SK-N-SH treated with all-trans-retinoic acid at 6 μM for 48 hours (cell line): ENCODE measurements at regions not wholly inside any gene's neighbourhood (a gene's known extent, or its start where the extent isn't known, plus 50 kb on each side); places are given as distances from the start of the nearest gene placed in this dataset.

ENCODE experiments used
- ARNTL ChIP-seq: fragments of 450-650 bp; formaldehyde crosslinking; IDR thresholded peaks from 2 replicates; pipeline ENCODE4 v1.5.0; 2020; ENCODE audit warnings: low read depth, mild to moderate bottlenecking, moderate library complexity, borderline replicate concordance
- CREB5 ChIP-seq: fragments of 250-450 bp; sonication (Bioruptor Pico); IDR thresholded peaks from 2 replicates; pipeline ENCODE4 v1.5.1; 2020; ENCODE audit warnings: low read depth, mild to moderate bottlenecking, moderate library complexity
- CSRNP3 ChIP-seq: fragments of 250-450 bp; sonication (Bioruptor Pico); IDR thresholded peaks from 2 replicates; pipeline ENCODE4 v1.5.1; 2021; ENCODE audit warnings: mild to moderate bottlenecking, moderate library complexity
- SNAI2 ChIP-seq: fragments of 250-450 bp; sonication (Bioruptor Pico); IDR thresholded peaks from 2 replicates; pipeline ENCODE4 v1.5.0; 2020; ENCODE audit warnings: mild to moderate bottlenecking, moderate library complexity
- ZFP3 ChIP-seq: fragments of 250-450 bp; sonication (Bioruptor Pico); IDR thresholded peaks from 2 replicates; pipeline ENCODE4 v1.5.0; 2020; ENCODE audit warnings: mild to moderate bottlenecking, moderate library complexity
- ZFP30 ChIP-seq: fragments of 450-650 bp; formaldehyde crosslinking; IDR thresholded peaks from 2 replicates; pipeline ENCODE4 v1.5.0; 2022; ENCODE audit warnings: mild to moderate bottlenecking, moderate library complexity

- no peak for TF ChIP-seq CSRNP3 (CRISPR knock-in tag)
- TF ChIP-seq CREB5 (CRISPR knock-in tag): no peak
- no peak for TF ChIP-seq ARNTL (CRISPR knock-in tag)
- TF ChIP-seq SNAI2 (CRISPR knock-in tag): no peak
- no peak for TF ChIP-seq ZFP30 (CRISPR knock-in tag)
- no peak for TF ChIP-seq ZFP3 (CRISPR knock-in tag)
Observed at GRCh38 chr1:208446271-208446691, 202.1 kb upstream of the PLXNA2 start.
